Thoracic aorta (tissue), 2 donors: ENCODE measurements at regions not wholly inside any gene's neighbourhood (a gene's known extent, or its start where the extent isn't known, plus 50 kb on each side); places are given as distances from the start of the nearest gene placed in this dataset.
"Not testable (repeated sequence)": the region's sequence is repeated elsewhere in the genome, so short reads cannot be mapped to it uniquely, and the experiment has no call there.

Source experiments
- ATAC-seq: fragments of 150-250 bp; one replicate; pipeline ENCODE4 v1.8.0; 2017; ENCODE audit warnings: low read depth; ENCODE audit not compliant: insufficient number of reproducible peaks, low FRiP score
- DNase-seq: peaks from one replicate; pipeline ENCODE4 v3.0.0-alpha.2; 2020; ENCODE audit warnings: low spot score
- H3K27ac ChIP-seq, 2 donors: fragments of 200-600 bp; sonication (generic); 1 replicate in 1 of 2; 2 replicates in 1 of 2; pipeline ENCODE4 v1.5.1; 2016; ENCODE audit warnings: mild to moderate bottlenecking in 2 of 2, moderate library complexity in 2 of 2
- H3K27me3 ChIP-seq: fragments of 200-600 bp; sonication (generic); replicated peaks from 2 replicates; pipeline ENCODE4 v1.6.0; 2016; ENCODE audit warnings: mild to moderate bottlenecking; ENCODE audit not compliant: insufficient read depth
- H3K36me3 ChIP-seq: fragments of 200-600 bp; sonication (generic); one replicate; pipeline ENCODE4 v1.5.1; 2016
- H3K4me1 ChIP-seq, 2 donors: fragments of 200-600 bp; sonication (generic); 1 replicate in 1 of 2; 2 replicates in 1 of 2; pipeline versions ENCODE4 v1.5.1 to v1.6.0; 2016; ENCODE audit warnings: low read depth in 2 of 2, mild to moderate bottlenecking in 1 of 2; ENCODE audit not compliant: control insufficient read depth in 1 of 2
- H3K4me3 ChIP-seq: fragments of 200-600 bp; sonication (generic); 2 replicates; pipeline ENCODE4 v1.5.1; 2016; ENCODE audit warnings: mild to moderate bottlenecking
- H3K9me3 ChIP-seq: fragments of 200-600 bp; sonication (generic); 2 replicates; pipeline ENCODE4 v1.5.1; 2016
- CTCF ChIP-seq: fragments of 200-600 bp; sonication (generic); IDR thresholded peaks from one replicate; pipeline ENCODE4 v1.5.1; 2019; ENCODE audit warnings: antibody characterized with exemption

- H3K4me3 ChIP-seq: no peak overlapping the region
- no peaks in the 10 kb centered on the region for H3K36me3 ChIP-seq
- no peak for TF ChIP-seq CTCF
- H3K27me3 ChIP-seq: no peaks in the 10 kb centered on the region
- ATAC-seq (no peak), DNase-seq (no peak)
- H3K4me1 ChIP-seq: no peaks in the 10 kb centered on the region
- H3K9me3 ChIP-seq: no peaks in the 10 kb centered on the region
- H3K27ac ChIP-seq: no peak overlapping the region
These were observed 138.9 kb upstream of the CDH11 start for GRCh38 chr16:65260746-65261145.

- no peak for TF ChIP-seq CTCF
- H3K4me3 ChIP-seq: no peak overlapping the region
- no peaks in the 10 kb centered on the region for H3K27me3 ChIP-seq
- no peaks in the 10 kb centered on the region for H3K9me3 ChIP-seq
- peaks cover 0 to 15% of the 10 kb centered on the region in 2 donors for H3K4me1 ChIP-seq
- no peaks in the 10 kb centered on the region for H3K36me3 ChIP-seq
- no peak for DNase-seq
- no peak overlapping the region for H3K27ac ChIP-seq
- no peak for ATAC-seq
These were observed 132.3 kb upstream of the CDH11 start for GRCh38 chr16:65254144-65254543.

- no peak for TF ChIP-seq CTCF
- peak; percentile 12 for ATAC-seq
- H3K36me3 ChIP-seq: no peaks in the 10 kb centered on the region
- peak overlapping the region; percentile 30 to 46 for H3K27ac ChIP-seq
- peaks cover 0 to 15% of the 10 kb centered on the region in 2 donors for H3K4me1 ChIP-seq
- H3K9me3 ChIP-seq: no peaks in the 10 kb centered on the region
- H3K27me3 ChIP-seq: no peaks in the 10 kb centered on the region
- peak; percentile 27 for DNase-seq
- H3K4me3 ChIP-seq: no peak overlapping the region
These were observed 127.9 kb upstream of the CDH11 start for GRCh38 chr16:65249768-65250167.

- no peaks in the 10 kb centered on the region for H3K9me3 ChIP-seq
- H3K4me3 ChIP-seq: no peak overlapping the region
- no peaks in the 10 kb centered on the region for H3K36me3 ChIP-seq
- H3K27me3 ChIP-seq: no peaks in the 10 kb centered on the region
- peaks cover 0 to 7% of the 10 kb centered on the region in 2 donors for H3K4me1 ChIP-seq
- ATAC-seq (no peak), DNase-seq (no peak)
- TF ChIP-seq CTCF: no peak
- no peak overlapping the region for H3K27ac ChIP-seq
These were observed 122.9 kb upstream of the CDH11 start for GRCh38 chr16:65244787-65245186.

- H3K36me3 ChIP-seq: no peaks in the 10 kb centered on the region
- no peaks in the 10 kb centered on the region for H3K4me1 ChIP-seq
- ATAC-seq: no peak
- no peak for TF ChIP-seq CTCF
- no peak overlapping the region for H3K4me3 ChIP-seq
- no peaks in the 10 kb centered on the region for H3K27me3 ChIP-seq
- no peak overlapping the region for H3K27ac ChIP-seq
- no peak for DNase-seq
- H3K9me3 ChIP-seq: no peaks in the 10 kb centered on the region
These were observed 113.7 kb upstream of the CDH11 start for GRCh38 chr16:65235339-65236177.

- not testable (repeated sequence) for H3K9me3 ChIP-seq, DNase-seq, H3K36me3 ChIP-seq, ATAC-seq, H3K27me3 ChIP-seq, H3K4me1 ChIP-seq, H3K27ac ChIP-seq, H3K4me3 ChIP-seq
These were observed 113.0 kb upstream of the CDH11 start for GRCh38 chr16:65234721-65235320.
